GM12878 (cell line): ENCODE measurements at regions not wholly inside any gene's neighbourhood (a gene's known extent, or its start where the extent isn't known, plus 50 kb on each side); places are given as distances from the start of the nearest gene placed in this dataset.

ENCODE experiments used
- ATAC-seq: fragments of 200-7000 bp; cut with Tn5 transposase; 3 replicates; pipeline ENCODE4 v1.9.1; 2020; ENCODE audit warnings: mild to moderate bottlenecking, moderate library complexity
- BruUV-seq: library from RNA; stranded (reverse); fragments of 400-500 nt; replicated peaks from 2 replicates; lab custom pipeline; 2021; lab: Mats Ljungman, UMichigan
- CTCF ChIA-PET: fragments of 300-600 bp; sonication (Branson Sonifier 250); formaldehyde crosslinking; extraction: SDS; loops from one replicate; lab custom pipeline; 2021; ENCODE audit warnings: inconsistent platforms; lab: Yijun Ruan, JAX
- POLR2A ChIA-PET: fragments of 350-600 bp; formaldehyde crosslinking; extraction: SDS; loops from one replicate; lab custom pipeline; 2021; ENCODE audit warnings: inconsistent platforms; lab: Charles Lee
- RAD21 ChIA-PET: fragments of 300-600 bp; sonication (Branson Sonifier 250); formaldehyde crosslinking; loops from one replicate; lab custom pipeline; 2023; ENCODE audit warnings: antibody characterized with exemption; ENCODE audit not compliant: unreplicated experiment; lab: Charles Lee
- SMC1A ChIA-PET: fragments of 300-600 bp; sonication (Branson Sonifier 250); formaldehyde crosslinking; loops from one replicate; lab custom pipeline; 2023; ENCODE audit not compliant: unreplicated experiment, uncharacterized antibody; lab: Charles Lee
- DNase-seq: peaks from one replicate; pipeline ENCODE4 v3.0.0-alpha.2; 2011; ENCODE audit warnings: low read depth, low spot score
- FAIRE-seq: peaks from 3 replicates; lab custom pipeline; 2011; peaks lifted over from hg19 to GRCh38; lab: Jason Lieb, UNC
- H2AFZ ChIP-seq: 2 replicates; pipeline ENCODE4 v1.6.0; 2011; ENCODE audit warnings: low read depth, low read length, control low read depth; ENCODE audit not compliant: control insufficient read depth
- H3K27ac ChIP-seq: 2 replicates; pipeline ENCODE4 v1.5.1; 2011; ENCODE audit warnings: control low read depth; ENCODE audit not compliant: control insufficient read depth, insufficient read depth
- H3K27me3 ChIP-seq, 2 experiments: replicated peaks in 1 of 2; 2 replicates each; pipeline versions ENCODE4 v1.6.0 to v1.6.1; 2011; ENCODE audit warnings: low read length in 1 of 2; ENCODE audit not compliant: control insufficient read depth in 2 of 2, insufficient read depth in 2 of 2
- H3K36me3 ChIP-seq, 2 experiments: 2 replicates each; pipeline ENCODE4 v1.5.1; 2011; ENCODE audit warnings: low read length in 1 of 2; ENCODE audit not compliant: control insufficient read depth in 2 of 2, insufficient read depth in 2 of 2
- H3K4me1 ChIP-seq: 2 replicates; pipeline ENCODE4 v1.6.1; 2011; ENCODE audit warnings: mild to moderate bottlenecking, low read length, moderate library complexity, mixed read lengths; ENCODE audit not compliant: control insufficient read depth, insufficient read depth
- H3K4me2 ChIP-seq: 2 replicates; pipeline ENCODE4 v1.6.0; 2011; ENCODE audit warnings: control low read depth; ENCODE audit not compliant: control insufficient read depth, insufficient read depth
- H3K4me3 ChIP-seq: fragments of 200-600 bp; sonication (generic); 2 replicates; pipeline ENCODE4 v1.5.1; 2016
- H3K79me2 ChIP-seq: 2 replicates; pipeline ENCODE4 v1.6.0; 2011; ENCODE audit warnings: low read length; ENCODE audit not compliant: control insufficient read depth, insufficient read depth
- H3K9ac ChIP-seq: 2 replicates; pipeline ENCODE4 v1.8.0; 2011; ENCODE audit warnings: low read length, control low read depth, mixed read lengths; ENCODE audit not compliant: control insufficient read depth, insufficient read depth
- H3K9me3 ChIP-seq: replicated peaks from 3 replicates; pipeline ENCODE4 v1.5.1; 2011; ENCODE audit warnings: mild to moderate bottlenecking, low read length; ENCODE audit not compliant: control insufficient read depth, insufficient read depth
- H4K20me1 ChIP-seq: 2 replicates; pipeline ENCODE4 v1.6.0; 2011; ENCODE audit not compliant: control insufficient read depth, insufficient read depth
- BCL3 ChIP-seq: IDR thresholded peaks from 2 replicates; pipeline ENCODE4 v1.6.1; 2011; ENCODE audit warnings: borderline replicate concordance, low read depth, mild to moderate bottlenecking, moderate library complexity, low read length; ENCODE audit not compliant: insufficient read depth, poor library complexity, severe bottlenecking
- BHLHE40 ChIP-seq, 2 experiments: fragments of 450-650 bp in 1 of 2; IDR thresholded peaks; 2 replicates each; pipeline ENCODE4 v1.6.1; 2011 to 2017; ENCODE audit warnings: low read depth in 2 of 2, borderline replicate concordance in 1 of 2, improper control_type of control experiment in 1 of 2, low read length in 1 of 2, mild to moderate bottlenecking in 1 of 2
- CTCF ChIP-seq, 3 experiments: IDR thresholded peaks in 2 of 3; conservative IDR thresholded peaks in 1 of 3; 2 replicates each; pipeline ENCODE4 v1.5.1; 2011; ENCODE audit warnings: low read depth in 3 of 3, low read length in 3 of 3, mild to moderate bottlenecking in 3 of 3, control low read depth in 2 of 3, moderate library complexity in 2 of 3, inconsistent platforms in 1 of 3, mixed read lengths in 1 of 3; ENCODE audit not compliant: control insufficient read depth in 2 of 3, insufficient read depth in 1 of 3; ENCODE audit errors: extremely low read depth in 1 of 3
- RAD21 ChIP-seq: IDR thresholded peaks from 2 replicates; pipeline ENCODE4 v1.6.1; 2011; ENCODE audit warnings: mild to moderate bottlenecking, low read depth, low read length, moderate library complexity; ENCODE audit not compliant: insufficient read depth
- SMAD5 ChIP-seq: IDR thresholded peaks from 2 replicates; pipeline ENCODE4 v1.6.1; 2016; ENCODE audit warnings: antibody characterized with exemption, low read depth
- SMC3 ChIP-seq: IDR thresholded peaks from 2 replicates; pipeline ENCODE4 v1.6.1; 2011; ENCODE audit warnings: low read length, improper control_type of control experiment, borderline replicate concordance
- SREBF2 ChIP-seq: IDR thresholded peaks from 2 replicates; pipeline ENCODE4 v1.6.1; 2012; ENCODE audit warnings: mild to moderate bottlenecking, low read length
- TCF3 ChIP-seq: IDR thresholded peaks from 2 replicates; pipeline ENCODE4 v1.6.1; 2012; ENCODE audit warnings: low read depth, mild to moderate bottlenecking, low read length, borderline replicate concordance; ENCODE audit not compliant: insufficient read depth
- YY1 ChIP-seq: IDR thresholded peaks from 2 replicates; pipeline ENCODE4 v1.6.1; 2011; ENCODE audit warnings: low read depth, mild to moderate bottlenecking, low read length
- WGBS: methylation state at CpG from one replicate; pipeline ENCODE4 v1.1.6; 2016; ENCODE audit warnings: low lambda C conversion rate; ENCODE audit not compliant: insufficient replicate concordance, insufficient coverage; ENCODE audit errors: missing lambda C conversion rate; 5-methylcytosine and 5-hydroxymethylcytosine counted together
- in situ Hi-C: fragments of 300-500 bp; cut with MboI; formaldehyde crosslinking; loops from 9 replicates; pipeline ENCODE4 v1.14.3; 2018; ENCODE audit warnings: mixed read lengths
- intact Hi-C: fragments of 100-400 bp; cut with micrococcal nuclease; formaldehyde crosslinking; loops from one replicate; pipeline ENCODE4 v1.14.2; 2022; ENCODE audit not compliant: unreplicated experiment

GRCh38 chr16:85393674-85394451, 219.3 kb upstream of the GSE1 start:
- Histone ChIP-seq H4K20me1 (no peaks in the 10 kb centered on the region), H3K27ac (no peak overlapping the region), H3K36me3 (no peaks in the 10 kb centered on the region), H3K27me3 (peaks cover 0 to 6% of the 10 kb centered on the region in 2 experiments; a peak in 2 of 4 replicates), H3K9me3 (no peaks in the 10 kb centered on the region), H3K4me3 (no peak overlapping the region), H3K4me1 (peaks cover 5% of the 10 kb centered on the region), H3K79me2 (no peaks in the 10 kb centered on the region), H3K9ac (no peak overlapping the region)
- intact Hi-C loops: loop anchor here (10.0 kb wide), 1 partner anchor 321 kb away; no protein-coding TSS in a partner anchor
- ChIA-PET CTCF (interaction anchor here (0.6 to 1.4 kb wide), 2 partner anchors 28 to 396 kb away, joined by 3 to 4 read pairs; no protein-coding TSS in a partner anchor), POLR2A (no interaction called here)
- peak; percentile 13 for FAIRE-seq
- TF ChIP-seq SMAD5: no peak
- TF ChIP-seq SMC3: peak; percentile 53
- no peak for TF ChIP-seq SREBF2
- TF ChIP-seq TCF3: 0 out of 2 replicates have a peak, but pooled peaks have one; percentile 22
- TF ChIP-seq CTCF (IDR thresholded peaks at IDR 0.05 in 2 of 3, conservative IDR thresholded peaks at IDR 0.05 in 1 of 3; ENCODE audit: control insufficient read depth in 2 of 3, extremely low read depth in 1 of 3, insufficient read depth in 1 of 3, low read depth in 3 of 3, low read length in 3 of 3): peak; percentile 71 to 93 (median 84)
- TF ChIP-seq BHLHE40 (IDR thresholded peaks at IDR 0.05; ENCODE audit: borderline replicate concordance in 1 of 2, low read depth in 2 of 2, low read length in 1 of 2): 0 out of 4 replicates have a peak, but pooled peaks of 1 of the 2 experiments have one; percentile 17
- peak; percentile 57 for TF ChIP-seq RAD21
- no peak for TF ChIP-seq BCL3
- TF ChIP-seq YY1: 0 out of 2 replicates have a peak, but pooled peaks have one; percentile 56
- TF ChIP-seq, all 136 proteins: peak for 6
- DNase-seq (no peak), ATAC-seq (peak; percentile 86)
- no TSS peak for BruUV-seq
- Histone ChIP-seq H3K4me2 (no peak overlapping the region), H2AFZ (no peak overlapping the region)
- ChIA-PET RAD21 (interaction anchor here (1.4 kb wide), 1 partner anchor 325 kb away, joined by 3 read pairs; no protein-coding TSS in a partner anchor), SMC1A (no interaction called here)
- 41% methylated on average over 24 of the region's 34 CpGs for WGBS
- in situ Hi-C loops: no loop called here
